Loucy (cell line): ENCODE measurements at regions not wholly inside any gene's neighbourhood (a gene's known extent, or its start where the extent isn't known, plus 50 kb on each side); places are given as distances from the start of the nearest gene placed in this dataset.

ENCODE experiments used
- H2AFZ ChIP-seq: fragments of 200-600 bp; sonication (generic); 2 replicates; pipeline ENCODE4 v1.6.0; 2016; ENCODE audit warnings: antibody characterized with exemption, mild to moderate bottlenecking, low read length, moderate library complexity
- H3F3A ChIP-seq: fragments of 200-600 bp; 2 replicates; pipeline ENCODE4 v1.6.0; 2016; ENCODE audit warnings: antibody characterized with exemption, low read depth, mild to moderate bottlenecking
- H3K27me3 ChIP-seq: fragments of 200-600 bp; sonication (generic); 2 replicates; pipeline ENCODE4 v1.6.1; 2014; ENCODE audit warnings: low read length, mild to moderate bottlenecking; ENCODE audit not compliant: insufficient read depth, poor library complexity, severe bottlenecking
- H3K36me3 ChIP-seq: fragments of 200-600 bp; sonication (generic); 2 replicates; pipeline ENCODE4 v1.6.1; 2016; ENCODE audit warnings: low read length; ENCODE audit not compliant: insufficient read depth
- H3K4me1 ChIP-seq: fragments of 200-600 bp; sonication (generic); 2 replicates; pipeline ENCODE4 v1.5.1; 2014; ENCODE audit warnings: low read length, mild to moderate bottlenecking; ENCODE audit not compliant: insufficient read depth, poor library complexity, severe bottlenecking
- H3K4me2 ChIP-seq: fragments of 200-600 bp; sonication (generic); 2 replicates; pipeline ENCODE4 v1.6.0; 2014; ENCODE audit warnings: antibody characterized with exemption, low read length, low read depth, mild to moderate bottlenecking; ENCODE audit not compliant: poor library complexity, severe bottlenecking
- H3K4me3 ChIP-seq: fragments of 200-600 bp; sonication (generic); 2 replicates; pipeline ENCODE4 v1.5.1; 2014; ENCODE audit warnings: low read length, mild to moderate bottlenecking, mixed read lengths; ENCODE audit not compliant: poor library complexity, severe bottlenecking
- H3K79me2 ChIP-seq: fragments of 200-600 bp; sonication (generic); 2 replicates; pipeline ENCODE4 v1.6.1; 2014; ENCODE audit warnings: low read length; ENCODE audit not compliant: insufficient read depth
- H3K9ac ChIP-seq: fragments of 200-600 bp; sonication (generic); 2 replicates; pipeline ENCODE4 v1.6.0; 2014; ENCODE audit warnings: mild to moderate bottlenecking, low read depth, low read length, moderate library complexity; ENCODE audit not compliant: poor library complexity, severe bottlenecking
- H3K9me2 ChIP-seq: fragments of 200-600 bp; sonication (generic); replicated peaks from 2 replicates; pipeline ENCODE4 v1.6.1; 2016; ENCODE audit warnings: low read depth, low read length, mixed read lengths
- H3K9me3 ChIP-seq: fragments of 200-600 bp; sonication (generic); 2 replicates; pipeline ENCODE4 v1.6.1; 2014; ENCODE audit warnings: mild to moderate bottlenecking, antibody characterized with exemption, low read length, low read depth; ENCODE audit not compliant: insufficient read depth
- H4K20me1 ChIP-seq: fragments of 200-600 bp; sonication (generic); 2 replicates; pipeline ENCODE4 v1.6.0; 2014; ENCODE audit warnings: antibody characterized with exemption, low read length, mild to moderate bottlenecking; ENCODE audit not compliant: insufficient read depth, poor library complexity, severe bottlenecking
- CTCF ChIP-seq: fragments of 200-600 bp; sonication (generic); conservative IDR thresholded peaks from 2 replicates; pipeline ENCODE4 v1.5.1; 2014; ENCODE audit warnings: mild to moderate bottlenecking, antibody characterized with exemption, low read length
- EZH2phosphoT487 ChIP-seq: fragments of 200-600 bp; IDR thresholded peaks from 2 replicates; pipeline ENCODE4 v1.6.1; 2018; ENCODE audit warnings: antibody characterized with exemption, mild to moderate bottlenecking, moderate library complexity, borderline replicate concordance

- H3F3A ChIP-seq: no peaks in the 10 kb centered on the region
- no peak overlapping the region for H3K4me2 ChIP-seq
- no peaks in the 10 kb centered on the region for H3K9me2 ChIP-seq
- no peaks in the 10 kb centered on the region for H3K79me2 ChIP-seq
- no peaks in the 10 kb centered on the region for H3K36me3 ChIP-seq
- TF ChIP-seq EZH2phosphoT487: no peak
- TF ChIP-seq CTCF: no peak
- no peaks in the 10 kb centered on the region for H4K20me1 ChIP-seq
- no peak overlapping the region for H2AFZ ChIP-seq
- H3K4me3 ChIP-seq: no peak overlapping the region
- H3K9me3 ChIP-seq: no peaks in the 10 kb centered on the region
- H3K9ac ChIP-seq: no peak overlapping the region
- H3K4me1 ChIP-seq: no peaks in the 10 kb centered on the region
- H3K27me3 ChIP-seq: no peaks in the 10 kb centered on the region
These were observed 465.1 kb downstream of the LPIN1 start for GRCh38 chr2:12211326-12212175.

DNA sequence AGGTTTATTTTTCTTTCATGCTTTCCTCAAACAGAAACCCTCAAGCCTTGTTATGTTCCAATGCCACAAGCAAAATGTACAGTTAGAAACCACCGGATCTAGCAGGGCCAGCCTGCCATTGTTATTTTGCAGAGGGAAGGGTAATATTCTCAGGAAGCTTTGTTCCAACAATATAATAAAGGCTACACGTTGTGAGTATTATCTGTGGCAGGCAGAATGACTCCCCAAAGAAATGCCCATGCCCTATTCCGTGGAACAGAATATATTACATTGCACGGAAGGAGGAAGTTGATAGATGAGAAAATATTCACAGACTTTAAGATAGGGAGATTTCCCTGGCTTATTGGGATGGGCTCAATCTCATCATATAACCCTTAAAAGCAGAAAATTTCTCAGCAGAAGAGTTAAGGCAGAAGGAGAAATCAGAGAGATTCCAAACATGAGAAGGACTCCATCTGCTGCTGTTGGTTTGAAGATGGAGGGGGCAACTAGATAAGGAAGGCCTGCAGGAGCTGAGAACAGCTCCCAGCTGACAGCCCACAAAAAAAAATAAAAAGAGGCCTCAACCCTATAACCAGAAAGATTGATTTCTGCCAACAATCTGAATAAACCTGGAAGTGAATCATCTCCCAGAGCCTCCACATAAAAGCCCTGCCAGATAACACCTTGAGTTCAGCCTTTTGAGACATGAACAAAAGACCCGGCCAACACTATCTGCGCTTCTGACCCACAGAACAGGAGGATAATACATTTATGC lies 466.6 kb downstream of the LPIN1 start:
- no peaks in the 10 kb centered on the region for H3K9me2 ChIP-seq
- no peak overlapping the region for H3K4me2 ChIP-seq
- no peaks in the 10 kb centered on the region for H4K20me1 ChIP-seq
- TF ChIP-seq CTCF (no peak), EZH2phosphoT487 (no peak)
- H2AFZ ChIP-seq: no peak overlapping the region
- H3K4me3 ChIP-seq: no peak overlapping the region
- no peak overlapping the region for H3K9ac ChIP-seq
- no peaks in the 10 kb centered on the region for H3K36me3 ChIP-seq
- no peaks in the 10 kb centered on the region for H3F3A ChIP-seq
- no peaks in the 10 kb centered on the region for H3K27me3 ChIP-seq
- no peaks in the 10 kb centered on the region for H3K79me2 ChIP-seq
- H3K4me1 ChIP-seq: no peaks in the 10 kb centered on the region
- no peaks in the 10 kb centered on the region for H3K9me3 ChIP-seq

DNA sequence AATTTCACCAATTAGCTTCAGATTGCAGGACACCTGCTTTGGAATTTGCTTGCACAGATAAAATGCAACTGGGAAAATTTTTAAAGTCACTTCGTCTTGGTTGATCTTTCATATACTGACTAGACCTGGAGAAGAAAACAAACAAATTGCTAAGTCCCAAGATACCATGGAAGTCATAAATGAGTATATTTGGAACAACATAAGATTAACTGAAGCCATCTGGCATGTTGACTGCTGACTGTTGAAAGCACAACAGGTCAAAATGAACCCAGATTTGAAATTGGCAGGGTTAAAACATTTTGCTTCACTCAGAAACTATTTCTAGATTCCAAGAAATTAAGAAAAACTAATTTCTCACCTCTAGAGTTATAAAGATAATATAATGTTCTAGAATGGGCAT lies 470.7 kb downstream of the LPIN1 start:
- H3K4me2 ChIP-seq: no peak overlapping the region
- H3K4me3 ChIP-seq: no peak overlapping the region
- H3K4me1 ChIP-seq: no peaks in the 10 kb centered on the region
- H3K9ac ChIP-seq: no peak overlapping the region
- no peaks in the 10 kb centered on the region for H4K20me1 ChIP-seq
- H3F3A ChIP-seq: no peaks in the 10 kb centered on the region
- no peaks in the 10 kb centered on the region for H3K79me2 ChIP-seq
- H3K27me3 ChIP-seq: no peaks in the 10 kb centered on the region
- no peaks in the 10 kb centered on the region for H3K36me3 ChIP-seq
- peaks cover 4% of the 10 kb centered on the region; the same call in 1 of the 2 replicates for H3K9me3 ChIP-seq
- H2AFZ ChIP-seq: no peak overlapping the region
- TF ChIP-seq EZH2phosphoT487: no peak
- no peak for TF ChIP-seq CTCF
- H3K9me2 ChIP-seq: no peaks in the 10 kb centered on the region
